Central memory CD8-positive, alpha-beta T cell (primary cell): ENCODE measurements at regions not wholly inside any gene's neighbourhood (a gene's known extent, or its start where the extent isn't known, plus 50 kb on each side); places are given as distances from the start of the nearest gene placed in this dataset.
"Not testable (repeated sequence)": the region's sequence is repeated elsewhere in the genome, so short reads cannot be mapped to it uniquely, and the experiment has no call there.

Experiments used
- ATAC-seq: fragments of 150-1000 bp; cut with Tn5 transposase; replicated peaks from 2 replicates; pipeline ENCODE4 v1.10.0; 2022; ENCODE audit warnings: mild to moderate bottlenecking, moderate FRiP score, moderate number of reproducible peaks; ENCODE audit not compliant: poor library complexity, severe bottlenecking; ENCODE audit errors: extremely low read depth
- DNase-seq, 2 donors: peaks; one replicate each; pipeline ENCODE4 v3.0.0; 2021; ENCODE audit warnings: low spot score in 2 of 2
- H3K27ac Mint-ChIP-seq: one replicate; pipeline ENCODE4 v1.8.0; 2022; ENCODE audit warnings: low read depth, mild to moderate bottlenecking, moderate library complexity, mixed read lengths
- H3K27me3 Mint-ChIP-seq: one replicate; pipeline ENCODE4 v1.8.0; 2022; ENCODE audit warnings: mixed read lengths
- H3K36me3 Mint-ChIP-seq: one replicate; pipeline ENCODE4 v1.8.0; 2022; ENCODE audit warnings: mild to moderate bottlenecking, moderate library complexity, mixed read lengths; ENCODE audit not compliant: insufficient read depth
- H3K4me1 Mint-ChIP-seq: one replicate; pipeline ENCODE4 v1.8.0; 2022; ENCODE audit warnings: mixed read lengths
- H3K4me3 Mint-ChIP-seq: one replicate; pipeline ENCODE4 v1.8.0; 2022; ENCODE audit warnings: mild to moderate bottlenecking, moderate library complexity, mixed read lengths
- H3K9me3 Mint-ChIP-seq: one replicate; pipeline ENCODE4 v1.8.0; 2022; ENCODE audit warnings: mixed read lengths

DNA sequence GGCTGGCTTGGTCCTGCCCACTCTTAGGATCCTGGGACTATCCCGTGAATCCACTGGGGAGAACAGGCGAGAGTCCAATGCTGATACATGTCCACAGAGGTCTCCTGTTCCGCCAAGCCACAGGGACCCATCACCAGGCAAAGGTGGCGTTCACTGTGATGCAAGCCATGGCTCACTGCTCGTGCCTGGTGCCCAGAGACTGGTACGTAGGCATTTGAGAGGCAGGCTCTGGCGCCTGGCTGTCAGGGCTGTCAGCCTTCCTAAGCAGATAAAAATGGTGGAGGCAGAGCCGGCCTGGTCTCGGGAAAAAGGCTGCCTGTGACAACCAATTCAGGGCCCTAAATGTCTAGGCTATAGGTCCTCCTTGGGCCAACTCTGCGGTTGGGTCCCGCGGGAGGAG lies 2329.0 kb downstream of the TP53TG3F start:
- Mint-ChIP-seq H3K9me3 (peaks cover 14% of the 10 kb centered on the region), H3K27ac (no peak overlapping the region), H3K4me1 (no peaks in the 10 kb centered on the region), H3K27me3 (no peaks in the 10 kb centered on the region), H3K4me3 (no peak overlapping the region), H3K36me3 (no peaks in the 10 kb centered on the region)
- no peak for DNase-seq
- no peak for ATAC-seq

DNA sequence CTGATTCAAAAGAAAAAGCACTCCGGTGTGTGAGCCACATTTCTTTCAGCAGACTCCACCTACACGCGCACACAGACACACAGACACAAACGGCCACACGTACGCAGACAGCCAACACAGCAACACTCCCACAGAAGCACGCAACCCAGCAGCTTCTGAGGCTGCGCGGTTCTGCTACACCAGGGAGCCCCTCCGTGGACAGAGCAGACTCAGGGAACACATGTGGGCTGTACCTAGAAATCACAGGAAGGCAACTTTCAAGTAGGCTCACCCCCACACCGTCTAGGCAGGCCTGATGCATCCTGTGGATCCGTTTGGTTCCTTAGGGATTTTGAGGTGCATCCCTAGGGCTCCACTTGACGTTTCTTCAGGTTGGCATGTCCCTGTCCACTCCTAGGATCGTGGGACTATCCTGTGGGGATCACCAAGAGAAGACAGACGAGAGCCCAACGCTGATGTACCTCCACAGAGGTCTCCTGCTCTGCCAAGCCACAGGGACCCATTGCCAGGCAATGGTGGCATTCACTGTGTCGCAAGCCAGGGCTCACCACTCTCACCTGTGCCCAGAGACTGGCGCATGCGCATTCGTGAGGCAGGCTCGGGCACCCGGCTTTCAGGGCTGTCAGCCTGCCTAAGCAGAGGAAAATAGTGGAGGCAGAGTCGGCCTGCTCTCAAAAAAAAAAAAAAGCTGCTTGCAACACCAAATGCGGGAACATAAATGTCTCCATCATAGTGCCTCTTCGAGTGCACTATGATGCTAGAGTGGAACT lies 2333.3 kb downstream of the TP53TG3F start:
- DNase-seq (no peak), ATAC-seq (no peak)
- Mint-ChIP-seq H3K27ac (no peak overlapping the region), H3K9me3 (peaks cover 14% of the 10 kb centered on the region), H3K36me3 (no peaks in the 10 kb centered on the region), H3K27me3 (no peaks in the 10 kb centered on the region), H3K4me1 (no peaks in the 10 kb centered on the region), H3K4me3 (no peak overlapping the region)

DNA sequence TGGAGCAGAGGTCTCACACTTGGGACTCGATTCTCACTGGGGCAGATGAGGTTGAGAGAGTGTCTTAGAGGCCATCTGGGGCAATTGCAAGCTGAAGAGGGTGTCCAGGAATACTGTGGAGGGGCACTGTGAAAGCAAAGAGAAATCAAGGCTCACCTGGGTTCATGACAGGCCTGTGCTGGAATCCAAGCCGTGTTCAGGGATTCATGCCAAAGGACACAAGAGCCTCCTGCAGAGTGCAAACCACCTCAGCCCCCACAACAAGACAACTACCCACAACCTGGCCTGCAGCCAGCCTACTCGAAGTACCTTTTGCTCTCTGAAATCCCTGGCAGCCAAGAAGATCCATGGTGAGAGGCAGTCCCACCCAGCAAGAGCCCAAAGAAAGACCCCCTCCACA lies 2334.2 kb downstream of the TP53TG3F start:
- Mint-ChIP-seq H3K9me3 (peaks cover 22% of the 10 kb centered on the region), H3K36me3 (no peaks in the 10 kb centered on the region)
- DNase-seq, result no peak

DNA sequence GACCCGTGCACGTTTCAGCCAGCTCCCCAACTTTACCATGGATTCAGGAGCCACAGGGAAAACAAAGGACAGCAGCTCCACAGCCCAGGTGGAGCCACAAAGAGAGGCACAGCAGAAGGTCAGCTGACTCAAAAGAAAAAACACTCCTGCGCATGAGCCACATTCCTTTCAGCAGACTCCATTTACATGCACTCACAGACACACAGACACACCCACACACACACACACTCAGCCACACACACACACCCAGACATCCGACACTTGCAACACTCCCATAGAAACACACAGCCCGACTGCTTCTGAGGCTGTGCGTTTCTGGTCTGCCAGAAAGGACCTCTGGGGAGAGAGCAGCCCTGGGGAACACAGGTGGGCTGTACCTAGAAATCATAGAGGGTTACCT lies 2335.5 kb downstream of the TP53TG3F start:
- H3K36me3 Mint-ChIP-seq, result no peaks in the 10 kb centered on the region
- H3K9me3 Mint-ChIP-seq, result peaks cover 25% of the 10 kb centered on the region
- no peak overlapping the region for H3K4me3 Mint-ChIP-seq
- no peaks in the 10 kb centered on the region for H3K4me1 Mint-ChIP-seq
- DNase-seq (no peak), ATAC-seq (no peak)
- no peaks in the 10 kb centered on the region for H3K27me3 Mint-ChIP-seq
- H3K27ac Mint-ChIP-seq, result no peak overlapping the region

More for the DNA sequence above, 2334.2 kb downstream of the TP53TG3F start:
- H3K27ac Mint-ChIP-seq, result no peak overlapping the region
- no peak overlapping the region for H3K4me3 Mint-ChIP-seq
- H3K4me1 Mint-ChIP-seq, result no peaks in the 10 kb centered on the region
- no peak for ATAC-seq
- no peaks in the 10 kb centered on the region for H3K27me3 Mint-ChIP-seq

DNA sequence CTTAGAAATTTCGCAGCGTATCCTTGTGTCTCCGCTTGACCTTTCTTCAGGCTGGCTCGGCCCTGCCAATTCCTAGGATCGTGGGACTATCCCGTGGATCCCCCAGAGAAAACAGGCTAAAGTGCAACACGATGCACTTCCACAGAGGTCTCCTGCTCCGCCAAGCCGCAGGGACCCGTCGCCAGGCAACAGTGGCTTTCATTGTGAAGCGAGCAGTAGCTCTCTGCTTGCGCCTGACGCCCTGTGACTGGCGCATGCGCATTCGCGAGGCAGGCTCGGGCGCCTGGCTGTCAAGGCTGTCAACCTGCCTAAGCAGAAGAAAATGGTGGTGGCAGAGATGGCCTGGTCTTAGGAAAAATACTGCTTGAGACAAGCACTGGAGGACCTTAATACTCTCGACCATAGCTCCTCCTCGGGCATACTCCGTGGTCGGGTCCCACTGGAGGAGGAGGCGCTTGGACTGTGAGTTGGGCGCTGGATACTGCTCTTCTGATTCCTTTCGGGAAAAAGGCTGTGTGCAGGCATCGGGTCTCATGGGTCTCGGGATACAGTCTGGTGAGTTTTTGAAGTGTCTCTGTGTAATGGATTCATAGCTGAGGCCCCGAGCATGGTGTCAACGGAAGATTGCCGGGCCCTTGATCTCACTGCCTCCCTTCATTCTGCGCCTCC lies 2336.1 kb downstream of the TP53TG3F start:
- no peak overlapping the region for H3K27ac Mint-ChIP-seq
- H3K4me3 Mint-ChIP-seq, result no peak overlapping the region
- ATAC-seq (no peak), DNase-seq (no peak)
- H3K36me3 Mint-ChIP-seq, result no peaks in the 10 kb centered on the region
- peaks cover 25% of the 10 kb centered on the region for H3K9me3 Mint-ChIP-seq
- no peaks in the 10 kb centered on the region for H3K4me1 Mint-ChIP-seq
- no peaks in the 10 kb centered on the region for H3K27me3 Mint-ChIP-seq

DNA sequence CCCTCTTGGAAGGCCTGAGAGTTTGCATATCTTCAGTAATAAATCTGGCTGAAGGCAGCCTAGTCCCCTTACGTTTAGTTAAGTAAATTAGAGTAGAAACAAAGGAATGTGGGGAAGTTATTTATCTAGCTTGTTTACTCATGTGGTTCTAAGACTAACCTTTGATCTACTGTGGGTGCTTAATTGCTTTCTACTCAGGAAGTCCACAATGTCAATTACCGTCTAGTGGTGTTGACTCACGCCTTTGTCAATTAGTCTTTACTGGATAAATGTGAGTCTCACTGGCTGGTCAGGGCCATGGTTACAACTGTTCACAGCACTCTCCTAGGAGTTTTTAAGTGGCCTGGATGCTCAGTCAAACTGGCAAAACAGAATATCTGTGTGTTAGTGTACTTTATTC lies 2338.4 kb downstream of the TP53TG3F start:
- H3K4me1 Mint-ChIP-seq, result no peaks in the 10 kb centered on the region
- no peak overlapping the region for H3K27ac Mint-ChIP-seq

DNA sequence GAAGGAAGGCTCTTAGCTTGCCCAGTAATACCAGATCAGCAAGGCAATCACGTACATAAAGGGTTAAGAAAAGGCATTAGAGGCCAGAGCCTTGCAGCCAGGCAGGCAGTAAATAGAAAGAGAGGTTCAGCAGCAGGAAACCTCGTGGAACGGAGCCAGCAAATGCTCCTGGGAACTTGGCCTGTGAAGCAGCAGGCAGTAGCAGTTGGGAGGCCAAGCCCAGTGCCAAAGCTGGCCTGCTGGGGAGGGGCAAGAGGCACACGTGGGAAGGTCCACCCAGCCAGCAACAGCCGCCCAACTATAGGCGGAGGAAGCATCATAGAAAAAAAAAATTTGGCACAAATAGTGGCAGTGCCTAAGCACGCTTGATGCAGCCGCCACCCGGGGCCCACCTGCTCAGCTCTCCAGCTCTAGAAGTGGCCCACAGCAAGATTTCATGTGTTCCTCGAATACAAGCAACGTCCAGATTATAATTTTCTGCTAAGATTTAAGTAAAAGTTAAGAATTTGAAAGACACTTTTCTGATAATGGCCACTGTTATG lies 2339.5 kb downstream of the TP53TG3F start:
- ATAC-seq (no peak), DNase-seq (no peak)
- Mint-ChIP-seq H3K36me3 (no peaks in the 10 kb centered on the region), H3K9me3 (peaks cover 28% of the 10 kb centered on the region), H3K4me1 (no peaks in the 10 kb centered on the region), H3K4me3 (no peak overlapping the region), H3K27me3 (no peaks in the 10 kb centered on the region), H3K27ac (no peak overlapping the region)

More for the DNA sequence above, 2338.4 kb downstream of the TP53TG3F start:
- DNase-seq, result no peak
- no peaks in the 10 kb centered on the region for H3K27me3 Mint-ChIP-seq
- no peak overlapping the region for H3K4me3 Mint-ChIP-seq
- H3K9me3 Mint-ChIP-seq, result peaks cover 28% of the 10 kb centered on the region
- no peak for ATAC-seq
- H3K36me3 Mint-ChIP-seq, result no peaks in the 10 kb centered on the region

DNA sequence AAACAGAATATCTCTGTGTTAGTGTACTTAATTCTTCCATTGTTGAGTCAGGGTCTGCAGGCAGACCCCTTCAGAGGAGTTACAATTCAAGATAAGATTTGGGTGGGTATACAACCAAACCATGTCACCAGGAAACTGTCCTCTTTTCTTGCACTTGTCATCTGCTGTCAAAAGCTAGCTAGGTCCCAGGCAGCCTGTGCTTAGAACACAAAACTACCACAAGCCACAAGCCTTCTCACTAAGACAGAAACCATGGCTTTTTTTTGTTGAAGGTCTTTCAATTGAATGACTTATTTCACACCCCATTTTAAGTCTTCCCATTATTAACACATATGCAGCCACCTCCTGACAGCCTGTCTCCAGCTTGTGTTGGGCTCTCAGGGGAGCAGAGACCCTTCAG lies 2345.1 kb downstream of the TP53TG3F start:
- peaks cover 22% of the 10 kb centered on the region for H3K9me3 Mint-ChIP-seq
- H3K4me3 Mint-ChIP-seq, ATAC-seq, DNase-seq, H3K27me3 Mint-ChIP-seq, H3K4me1 Mint-ChIP-seq, H3K27ac Mint-ChIP-seq, H3K36me3 Mint-ChIP-seq: not testable (repeated sequence)

DNA sequence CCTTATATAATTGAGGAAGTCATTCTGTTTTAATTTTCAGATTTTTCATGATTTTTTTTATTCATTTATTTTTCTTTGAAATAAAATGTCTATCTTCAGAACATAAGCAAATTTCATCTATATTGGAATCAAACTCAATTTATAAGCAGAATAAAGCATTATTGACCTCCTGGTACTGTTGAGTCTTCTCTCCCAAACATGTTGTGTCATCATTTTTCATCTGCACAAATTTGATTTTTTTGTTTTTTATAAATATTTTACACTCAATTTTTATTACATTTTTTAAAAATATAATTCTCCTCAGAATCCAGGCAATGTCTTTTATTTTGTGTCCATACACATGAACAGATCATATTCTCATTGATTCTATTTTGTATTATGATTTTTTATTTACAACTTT lies 2363.9 kb downstream of the TP53TG3F start:
- no peaks in the 10 kb centered on the region for H3K36me3 Mint-ChIP-seq
- no peak overlapping the region for H3K4me3 Mint-ChIP-seq
- ATAC-seq (no peak), DNase-seq (no peak)
- no peaks in the 10 kb centered on the region for H3K4me1 Mint-ChIP-seq
- H3K9me3 Mint-ChIP-seq, result peaks cover 5% of the 10 kb centered on the region
- no peak overlapping the region for H3K27ac Mint-ChIP-seq
- H3K27me3 Mint-ChIP-seq, result no peaks in the 10 kb centered on the region

DNA sequence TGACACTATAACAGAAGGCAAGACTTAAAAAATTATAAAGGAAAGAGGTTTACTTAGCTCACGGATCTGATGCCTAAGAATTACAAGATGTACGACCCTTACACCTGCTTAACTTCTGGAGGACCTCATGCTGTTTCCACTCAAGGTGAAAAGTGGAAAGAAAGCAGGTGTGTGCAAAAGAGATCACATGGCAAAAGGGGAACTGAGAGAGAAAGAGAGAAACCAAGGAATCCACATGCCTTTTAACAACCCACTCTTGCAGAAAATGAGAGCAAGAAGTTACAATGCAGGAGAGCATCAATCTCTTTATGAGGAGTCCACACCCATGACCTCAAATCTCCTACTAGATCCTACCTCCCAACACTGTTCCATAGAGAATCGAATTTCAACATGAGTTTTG lies 2382.2 kb downstream of the TP53TG3F start:
- no peak for DNase-seq
- Mint-ChIP-seq H3K4me3 (no peak overlapping the region), H3K27me3 (no peaks in the 10 kb centered on the region), H3K36me3 (no peaks in the 10 kb centered on the region), H3K9me3 (peaks cover 30% of the 10 kb centered on the region), H3K27ac (no peak overlapping the region), H3K4me1 (no peaks in the 10 kb centered on the region)
- ATAC-seq, result no peak

DNA sequence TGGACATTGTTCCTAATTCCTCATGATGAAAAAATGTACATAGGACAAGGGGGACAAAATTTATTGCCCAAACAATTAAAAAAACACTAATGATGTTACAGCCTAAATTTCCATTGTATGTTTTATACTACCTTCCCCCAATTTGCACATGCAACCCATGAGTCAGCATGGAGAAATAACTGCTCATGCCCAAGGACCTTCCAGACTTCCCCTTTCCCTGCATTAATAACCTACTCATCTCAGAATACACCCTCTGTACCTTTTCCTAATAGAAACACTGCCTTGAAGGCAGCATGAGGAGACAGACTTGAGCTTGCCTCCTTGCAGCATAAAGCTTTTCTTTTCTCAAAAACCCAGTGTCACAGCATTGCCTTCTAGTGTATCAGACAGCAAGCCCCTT lies 2402.8 kb downstream of the TP53TG3F start:
- no peaks in the 10 kb centered on the region for H3K4me1 Mint-ChIP-seq
- H3K36me3 Mint-ChIP-seq, result no peaks in the 10 kb centered on the region
- H3K27ac Mint-ChIP-seq, result no peak overlapping the region

DNA sequence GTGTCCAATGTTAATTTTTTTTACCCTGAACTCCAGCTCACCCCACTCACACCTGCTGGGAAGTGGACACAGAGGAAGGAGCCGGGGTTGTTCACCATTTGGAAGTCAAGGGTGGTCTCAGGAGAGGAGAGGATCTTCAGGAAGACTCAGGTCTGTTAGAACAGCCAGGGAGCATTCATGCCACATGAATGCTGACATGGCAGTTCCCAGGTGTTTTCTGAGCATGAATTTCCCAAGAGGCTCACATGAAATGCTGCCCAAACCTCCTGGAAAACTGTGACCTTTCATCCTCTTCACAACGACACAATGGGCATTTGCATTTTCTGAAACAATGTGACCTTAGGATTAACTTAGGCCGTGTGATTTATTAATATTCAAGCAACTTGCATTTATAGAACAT lies 2409.2 kb downstream of the TP53TG3F start:
- Mint-ChIP-seq H3K27me3 (no peaks in the 10 kb centered on the region), H3K36me3 (no peaks in the 10 kb centered on the region), H3K4me3 (no peak overlapping the region), H3K9me3 (peaks cover 32% of the 10 kb centered on the region), H3K4me1 (no peaks in the 10 kb centered on the region), H3K27ac (no peak overlapping the region)
- ATAC-seq, result no peak
- DNase-seq, result no peak

More for the DNA sequence above, 2402.8 kb downstream of the TP53TG3F start:
- no peak for DNase-seq
- peaks cover 5% of the 10 kb centered on the region for H3K9me3 Mint-ChIP-seq
- no peak overlapping the region for H3K4me3 Mint-ChIP-seq
- no peaks in the 10 kb centered on the region for H3K27me3 Mint-ChIP-seq
- no peak for ATAC-seq

DNA sequence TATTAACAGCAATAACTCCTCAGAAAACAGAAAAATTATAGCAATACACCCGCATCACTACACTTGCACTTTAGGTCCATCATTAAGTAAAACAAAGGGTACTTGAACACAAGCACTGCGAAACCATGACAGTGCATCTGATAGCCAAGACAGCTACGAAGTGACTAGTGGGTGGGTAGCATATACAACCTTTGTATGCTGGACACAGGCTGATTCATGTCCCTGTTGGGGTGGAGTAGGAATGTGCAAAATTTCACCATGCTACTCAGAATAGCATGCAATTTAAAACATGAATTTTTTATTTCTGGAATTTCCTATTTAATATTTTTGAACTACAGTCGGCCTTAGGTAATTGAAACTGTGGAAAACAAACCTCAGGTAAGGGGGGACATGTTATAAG lies 2414.1 kb downstream of the TP53TG3F start:
- Mint-ChIP-seq H3K9me3 (peaks cover 32% of the 10 kb centered on the region), H3K27me3 (no peaks in the 10 kb centered on the region), H3K4me3 (no peak overlapping the region), H3K27ac (no peak overlapping the region), H3K4me1 (no peaks in the 10 kb centered on the region), H3K36me3 (no peaks in the 10 kb centered on the region)
- DNase-seq (no peak), ATAC-seq (no peak)
